ENCODE measurements at regions not wholly inside any gene's neighbourhood (a gene's known extent, or its start where the extent isn't known, plus 50 kb on each side); places are given as distances from the start of the nearest gene placed in this dataset.
A peak's percentile ranks its signal among the peaks of the same experiment; 100 is the strongest.

DNA sequence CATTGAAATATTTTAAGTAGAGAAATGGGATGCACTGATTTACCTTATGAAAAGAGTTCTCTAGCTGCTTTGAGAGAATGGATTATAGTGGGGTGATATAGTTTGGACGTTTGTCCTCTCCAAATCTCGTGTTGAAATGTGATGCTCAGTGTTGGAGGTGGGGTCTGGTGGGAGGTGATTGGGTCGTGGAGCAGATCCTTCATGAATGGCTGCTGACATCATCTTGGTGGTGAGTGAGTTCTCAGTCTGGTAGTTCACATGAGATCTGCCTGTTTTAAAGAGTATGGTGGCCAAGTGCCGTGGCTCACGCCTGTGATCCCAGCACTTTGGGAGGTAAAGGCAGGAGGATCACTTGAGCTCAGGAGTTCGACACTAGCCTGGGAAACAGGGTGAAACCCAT is 58.7 kb upstream of the SH3RF3 start:
- DNase-seq: no peak

DNA sequence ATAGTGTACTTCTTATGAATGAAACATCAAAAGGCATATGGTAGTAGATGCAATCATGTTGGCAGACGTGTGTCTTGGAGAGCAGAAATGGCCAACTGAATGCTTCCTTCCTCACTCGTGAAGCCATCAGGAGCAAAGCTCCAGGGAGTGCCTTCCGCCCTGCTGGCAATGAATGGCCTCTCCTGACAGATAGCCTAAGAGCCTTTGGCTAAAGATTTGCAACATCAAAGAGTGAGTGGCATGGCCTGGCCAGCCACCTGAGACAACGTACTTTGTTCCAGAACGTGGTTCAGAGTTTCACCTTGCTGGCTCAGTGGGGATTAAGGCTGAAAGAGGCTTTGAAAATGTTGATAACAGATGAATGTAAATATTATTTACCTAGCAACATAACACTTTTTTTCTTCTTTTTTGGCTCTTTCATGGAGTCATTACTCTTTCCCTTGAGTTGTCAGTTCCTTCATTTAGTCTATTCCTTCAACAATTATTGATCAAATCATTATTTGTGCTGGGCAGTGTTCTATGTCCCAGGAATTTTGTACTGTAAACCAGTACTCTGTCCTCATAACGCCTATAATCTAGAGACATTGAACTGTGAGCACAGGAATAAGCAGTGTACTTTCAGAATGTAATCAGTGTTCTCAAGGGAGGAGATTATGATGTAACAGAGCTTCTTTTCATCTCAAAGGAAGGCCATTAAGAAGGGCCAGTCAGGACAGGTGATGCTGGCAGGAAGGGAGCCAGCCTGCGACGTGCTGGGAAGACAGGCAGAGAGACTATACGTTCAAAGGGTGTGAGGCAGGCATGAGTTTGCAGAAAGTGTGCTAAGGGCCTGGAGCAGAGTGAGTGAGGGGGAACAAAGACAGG is 59.4 kb upstream of the SH3RF3 start:
- DNase-seq: peak; percentile 47

DNA sequence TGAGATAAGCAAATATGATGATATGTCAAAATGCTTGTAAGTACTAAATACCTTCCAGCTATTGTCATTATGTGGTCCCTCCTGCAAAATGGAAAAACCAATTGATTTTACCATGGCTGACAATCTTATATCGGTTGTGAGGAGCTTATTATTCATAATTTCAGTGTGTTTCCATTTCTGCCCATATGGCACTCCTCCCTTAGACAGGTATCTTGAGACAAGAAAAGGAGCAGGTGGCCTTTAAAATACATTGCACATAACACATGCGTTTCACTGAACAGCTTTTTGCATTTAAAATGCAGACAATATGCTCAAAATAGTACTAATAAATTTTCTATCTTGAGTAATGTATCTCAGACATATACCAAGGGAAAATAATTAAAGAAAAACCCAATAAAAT is 60.2 kb upstream of the SH3RF3 start:
- DNase-seq: peak; percentile 34

DNA sequence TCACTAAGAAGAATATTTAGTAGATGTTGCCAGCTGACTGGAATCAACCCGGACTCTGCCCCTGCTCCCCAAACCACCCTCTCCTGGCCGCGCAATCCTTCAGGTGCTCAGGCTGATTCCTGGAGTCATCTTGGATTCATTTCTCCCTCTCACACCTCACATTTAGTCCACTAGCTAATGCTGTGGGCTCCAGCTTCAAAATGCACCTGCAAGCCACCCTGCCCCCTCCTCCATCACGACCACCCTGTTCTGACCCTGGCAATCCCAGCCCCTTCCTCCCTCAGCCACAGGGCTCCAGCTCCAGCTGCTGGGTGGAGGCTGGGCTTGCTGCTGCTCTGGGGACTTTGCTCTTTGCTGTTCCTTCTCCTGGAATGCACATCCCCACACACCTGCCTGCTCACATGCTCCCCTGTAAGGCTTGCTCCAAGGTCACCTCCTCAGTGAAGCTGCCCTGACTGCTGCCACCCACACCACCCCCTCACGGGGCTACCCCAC is 61.3 kb upstream of the SH3RF3 start:
- no peak for DNase-seq

DNA sequence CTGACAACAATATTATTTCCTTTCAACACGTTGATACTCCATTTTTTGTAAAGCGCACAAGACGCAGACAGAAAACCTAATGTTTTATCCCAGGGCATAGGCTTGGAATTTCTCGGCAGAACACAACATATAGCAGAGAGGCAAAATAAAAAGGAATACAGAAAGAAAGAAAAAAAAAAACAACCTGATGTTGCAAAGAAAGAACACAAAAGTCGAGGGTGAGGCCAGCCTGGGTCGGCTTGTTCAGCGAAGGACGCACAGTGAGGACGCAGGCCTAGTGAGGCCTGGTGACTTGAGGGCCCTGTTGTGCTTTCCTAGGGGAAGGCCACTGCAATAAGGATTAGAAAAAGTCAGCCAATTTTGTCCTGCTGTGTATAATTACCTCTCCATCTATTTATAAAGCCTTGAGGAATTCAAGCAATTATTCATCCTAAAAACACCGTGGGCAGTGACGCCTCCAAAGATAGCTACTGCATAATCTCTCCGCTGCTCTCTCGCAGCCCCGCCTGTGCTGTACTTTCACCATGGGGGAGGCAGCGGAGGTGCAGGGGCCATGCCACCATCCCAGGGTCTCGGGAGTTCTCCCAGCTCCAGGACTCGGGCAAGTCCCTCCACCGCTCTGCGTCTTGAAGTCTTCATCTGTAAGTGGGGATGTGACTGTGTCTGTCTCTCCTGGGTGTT is 61.9 kb upstream of the SH3RF3 start:
- no peak for DNase-seq

DNA sequence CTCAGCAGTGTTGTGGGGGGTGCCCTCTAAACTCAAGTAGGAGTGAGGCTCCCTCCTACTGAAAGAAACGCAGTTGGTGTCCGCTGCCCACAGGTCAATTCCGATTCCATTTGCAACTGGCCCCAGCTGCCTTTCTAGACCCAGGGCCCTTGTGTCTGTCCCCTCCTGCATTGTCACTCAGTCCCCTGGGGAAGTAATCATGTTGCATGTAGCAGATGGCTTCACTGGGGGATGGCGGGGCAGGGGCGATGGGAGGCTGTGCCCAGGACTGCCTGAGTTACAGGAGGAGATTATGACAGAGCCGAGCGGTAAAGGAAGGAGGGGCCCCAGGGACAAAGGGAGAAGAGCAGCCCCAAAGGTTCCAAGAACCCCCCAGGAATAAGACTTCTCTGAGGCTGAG is 62.5 kb upstream of the SH3RF3 start:
- DNase-seq: peak; percentile 86

DNA sequence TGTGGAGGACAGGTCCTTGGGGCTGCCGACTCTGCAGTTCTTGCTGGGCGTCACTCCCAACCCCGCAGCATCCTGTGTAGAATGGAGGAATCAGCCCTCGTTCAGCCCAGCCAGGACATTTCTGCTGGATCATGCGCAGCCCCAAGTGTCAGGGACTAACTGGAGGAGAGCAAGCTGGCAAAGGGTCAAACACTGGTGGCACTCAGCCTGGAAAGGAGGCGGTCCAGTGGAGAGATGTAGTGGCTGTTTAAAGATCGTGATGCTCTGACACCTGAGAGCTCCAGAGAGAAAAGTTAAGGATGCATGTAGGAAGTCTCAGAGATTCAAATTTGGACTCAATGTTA is 63.6 kb upstream of the SH3RF3 start:
- DNase-seq: no peak

DNA sequence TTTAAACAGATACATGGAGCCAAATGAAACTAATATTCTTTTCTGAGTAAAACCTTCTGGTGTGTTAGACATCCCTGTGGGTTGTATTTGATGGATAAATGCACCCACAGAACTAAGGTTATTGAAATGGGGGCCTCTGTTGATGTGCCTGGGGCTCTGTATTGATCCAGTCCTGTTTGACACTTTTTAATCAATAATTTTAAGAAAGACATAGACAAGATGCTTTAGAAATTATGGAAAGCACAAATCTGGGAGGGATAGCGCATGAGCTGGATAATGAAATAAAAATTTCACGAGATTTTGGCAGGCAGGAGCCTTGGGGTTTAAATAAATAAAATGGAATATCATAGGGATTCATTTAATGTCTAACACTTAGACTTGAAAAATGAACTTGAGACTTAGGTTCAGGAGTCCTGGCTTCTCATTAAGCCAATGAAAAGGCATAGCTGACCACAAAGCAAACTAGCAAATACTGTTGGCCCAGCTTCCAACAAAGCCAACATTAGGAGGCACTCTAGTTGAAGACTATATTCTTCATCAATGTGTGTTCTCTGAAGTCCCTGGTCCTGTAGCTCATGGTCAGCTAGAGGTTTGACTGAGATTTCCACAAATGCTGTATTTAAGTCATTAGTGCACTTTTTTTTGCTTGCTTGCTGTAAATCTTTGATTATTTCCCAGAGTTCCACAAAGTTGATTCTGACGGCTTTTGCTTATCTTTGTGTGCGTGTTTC is 64.2 kb upstream of the SH3RF3 start:
- DNase-seq: no peak

DNA sequence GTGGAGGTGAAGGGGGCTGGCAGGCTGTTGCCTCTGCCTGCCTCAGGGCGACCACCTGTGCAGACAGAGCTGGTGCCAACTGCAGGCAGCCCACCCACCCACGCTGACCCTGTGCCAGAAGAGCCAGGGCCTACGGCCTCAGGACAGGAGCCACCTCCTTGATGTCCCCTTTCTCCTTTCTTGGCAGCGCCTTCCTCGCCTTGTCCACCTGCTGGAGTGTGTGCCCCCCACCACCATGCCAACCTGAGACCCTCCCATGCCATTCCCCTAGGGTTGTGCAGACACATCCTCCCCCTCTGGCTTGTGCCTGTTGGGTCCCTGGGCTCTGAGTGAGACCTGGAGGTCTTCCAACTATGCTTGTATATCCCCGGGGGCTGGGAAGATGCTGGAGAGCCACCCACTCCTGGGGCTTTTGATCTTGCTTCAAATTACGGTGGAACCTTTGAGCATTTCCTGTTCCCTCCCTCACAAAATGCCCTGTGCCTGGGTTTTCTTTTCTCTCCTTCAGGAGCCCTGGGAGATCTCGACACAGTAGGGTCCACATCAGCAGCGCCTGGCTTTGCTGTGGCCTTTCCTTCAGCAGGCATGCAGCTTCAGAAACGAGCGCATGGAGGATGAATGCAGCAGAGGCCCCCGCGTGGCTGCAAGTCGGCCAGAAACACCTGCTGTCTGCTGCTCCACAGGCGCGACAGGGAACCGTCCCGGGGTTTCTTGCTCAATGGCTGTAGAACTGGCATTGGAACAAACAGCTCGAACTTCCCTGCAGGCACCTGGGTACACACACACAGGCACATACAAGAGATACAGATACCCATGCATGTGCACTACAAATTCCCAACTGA is 65.9 kb upstream of the SH3RF3 start:
- DNase-seq: peak; percentile 47

DNA sequence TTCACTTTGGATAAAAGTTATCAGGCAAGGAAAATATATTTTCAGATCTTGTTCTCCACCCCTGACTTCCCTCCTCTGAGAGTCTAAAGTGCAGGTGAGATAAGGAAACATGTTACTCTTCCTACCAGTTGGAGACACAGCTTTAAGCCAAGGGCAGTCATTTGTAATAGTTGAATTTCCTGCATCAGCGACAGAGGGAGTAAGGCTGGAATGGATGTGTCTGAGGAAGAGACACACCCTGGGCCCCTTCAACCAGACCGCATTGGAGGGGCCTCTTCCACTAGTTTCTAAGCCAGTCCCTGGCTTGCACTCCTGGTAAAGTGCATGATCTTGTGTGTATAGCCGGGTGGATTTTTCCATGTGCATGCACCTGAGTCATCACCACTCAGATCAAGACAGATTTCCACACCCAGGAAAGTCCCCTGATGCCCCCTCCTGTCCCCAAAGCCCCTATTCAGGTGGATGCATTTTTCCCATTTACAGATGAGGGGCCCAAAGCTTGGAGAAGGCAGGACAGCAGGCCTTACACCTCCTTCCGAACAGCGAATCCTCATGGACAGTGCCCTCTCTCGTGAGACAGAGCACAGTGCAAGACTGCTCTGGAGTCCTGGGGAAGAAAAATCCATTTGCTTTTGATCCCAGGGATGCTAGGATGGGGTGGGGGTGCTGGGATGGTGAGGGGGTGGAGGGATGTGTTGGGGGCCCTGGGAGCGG is 66.7 kb upstream of the SH3RF3 start:
- DNase-seq: no peak

DNA sequence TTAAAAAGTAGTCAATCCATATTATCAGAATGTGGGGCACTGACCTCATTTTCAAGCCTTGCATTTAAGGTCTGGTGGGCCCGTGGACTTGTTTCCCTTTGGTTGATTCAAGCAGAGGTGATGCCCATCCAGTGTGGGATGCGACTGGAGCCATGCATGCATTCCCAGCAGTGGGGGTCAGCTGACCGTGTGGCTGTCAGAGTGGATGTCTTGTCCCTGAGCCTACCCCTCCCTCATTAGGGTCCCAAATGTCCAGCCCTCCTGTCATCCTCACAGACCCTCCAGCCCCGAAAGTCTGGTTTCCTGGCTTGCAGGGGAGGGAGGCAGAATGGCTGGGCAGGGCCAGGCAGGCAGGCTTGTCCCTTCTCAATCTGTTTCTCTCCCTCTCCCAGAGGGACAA is 67.3 kb upstream of the SH3RF3 start:
- no peak for DNase-seq

DNA sequence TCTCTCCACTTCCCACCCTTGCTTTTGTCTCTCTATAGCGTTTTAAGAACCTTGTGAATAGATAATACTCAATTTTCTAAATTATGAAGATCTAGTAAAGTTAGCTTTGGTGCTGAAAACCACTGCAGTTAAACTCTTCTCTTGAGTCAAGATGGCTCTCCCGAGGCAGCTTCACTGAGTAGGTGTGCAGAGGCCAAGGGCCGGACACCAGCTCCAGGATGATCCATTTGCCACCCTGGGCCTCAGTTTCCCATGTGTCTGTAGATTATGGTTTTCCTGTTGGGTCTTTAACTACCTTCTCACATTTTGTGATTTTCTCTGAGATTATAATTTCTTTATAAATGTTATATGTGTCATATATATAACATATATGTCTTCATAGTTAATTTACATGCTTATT is 68.5 kb upstream of the SH3RF3 start:
- no peak for DNase-seq

DNA sequence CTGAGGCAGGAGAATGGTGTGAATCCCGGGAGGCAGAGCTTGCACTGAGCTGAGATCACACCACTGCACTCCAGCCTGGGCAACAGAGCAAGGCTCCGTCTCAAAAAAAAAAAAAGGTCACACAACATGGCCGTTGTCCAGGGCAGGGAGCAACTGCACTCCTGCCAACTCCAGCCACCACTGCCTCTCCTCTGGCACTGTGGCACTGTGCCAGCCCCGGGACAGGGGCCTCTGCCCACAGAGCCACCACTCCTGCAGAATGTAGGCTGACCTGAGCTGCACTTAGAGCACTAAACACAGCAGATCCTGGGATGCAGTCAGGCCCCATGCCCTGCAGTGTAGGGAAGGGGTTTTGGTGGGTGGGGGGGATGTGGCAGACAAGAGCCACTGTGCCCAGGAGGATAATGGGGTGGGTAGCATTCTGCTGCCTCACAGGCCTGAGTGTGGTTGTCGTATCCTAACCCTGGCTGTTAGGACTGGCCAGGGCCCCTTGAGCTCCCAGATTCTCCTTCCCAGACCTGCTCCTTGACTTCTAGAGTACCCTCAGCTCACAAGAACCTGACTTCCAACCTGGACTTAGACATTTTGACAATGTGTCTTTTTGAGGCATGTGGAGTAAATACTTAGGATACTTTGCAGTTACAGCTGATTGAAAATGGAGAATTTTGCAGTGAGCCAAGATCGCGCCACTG is 69.4 kb upstream of the SH3RF3 start:
- DNase-seq: no peak

DNA sequence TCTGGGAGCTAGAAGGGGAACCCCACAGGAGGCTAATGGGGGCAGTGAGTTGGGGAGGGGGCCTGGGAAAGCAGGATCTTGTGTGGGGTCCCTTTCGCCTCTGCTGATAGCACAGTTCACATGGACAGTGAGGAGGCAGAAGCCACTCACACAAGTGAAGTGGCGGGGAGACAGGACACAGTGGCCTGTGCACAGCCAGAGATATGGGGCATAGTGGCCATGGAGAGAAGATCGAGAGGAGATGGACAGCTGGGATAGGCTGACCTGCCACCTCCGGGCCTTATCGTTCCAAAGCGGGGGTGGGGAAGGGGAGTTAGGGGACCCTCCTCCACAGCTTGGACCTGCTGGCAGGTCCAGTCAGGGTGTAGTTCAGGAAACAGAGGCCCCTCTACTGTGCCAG is 69.8 kb upstream of the EDAR start:
- DNase-seq: no peak

DNA sequence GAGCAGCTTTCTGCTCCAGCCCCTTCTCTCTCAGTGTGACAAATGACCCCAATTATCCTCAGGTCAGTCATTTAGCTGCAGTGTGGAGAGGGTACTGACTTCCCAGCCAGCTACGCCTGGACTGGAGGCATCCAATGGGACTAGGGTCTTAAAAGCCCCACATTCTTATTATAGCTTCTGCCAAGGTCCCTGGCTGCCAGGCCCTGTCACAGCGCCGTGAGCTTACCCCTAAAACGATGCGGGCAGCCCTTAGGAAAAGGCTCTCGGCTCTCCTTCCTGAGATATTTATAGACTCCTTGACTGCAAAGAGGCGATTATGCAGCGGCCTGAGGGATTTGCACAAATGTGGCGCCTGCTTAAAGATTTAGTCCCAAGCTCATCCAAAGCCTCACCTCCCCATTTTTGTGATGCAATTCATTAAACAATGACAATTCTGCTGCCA is 69.2 kb upstream of the EDAR start:
- no peak for DNase-seq

DNA sequence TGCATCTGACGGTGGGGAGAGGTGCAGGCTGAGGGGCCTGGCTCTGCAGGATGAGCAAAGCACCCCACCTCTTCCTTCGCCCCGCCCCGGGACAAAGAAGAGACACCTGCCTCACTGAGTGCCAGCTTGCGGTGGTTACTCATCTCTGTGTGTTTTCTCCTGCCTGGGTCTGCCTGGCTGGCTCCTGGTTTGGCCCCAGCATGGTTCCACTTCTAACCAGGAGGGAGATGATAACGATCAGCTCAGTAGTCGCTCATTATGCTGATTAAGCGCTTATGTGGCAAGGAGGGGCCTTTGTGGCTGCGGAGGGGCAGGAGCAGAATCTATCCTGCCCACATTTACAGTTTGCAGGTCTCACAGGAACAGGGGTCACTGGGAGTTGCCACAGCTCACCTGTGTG is 68.7 kb upstream of the EDAR start:
- DNase-seq: no peak

DNA sequence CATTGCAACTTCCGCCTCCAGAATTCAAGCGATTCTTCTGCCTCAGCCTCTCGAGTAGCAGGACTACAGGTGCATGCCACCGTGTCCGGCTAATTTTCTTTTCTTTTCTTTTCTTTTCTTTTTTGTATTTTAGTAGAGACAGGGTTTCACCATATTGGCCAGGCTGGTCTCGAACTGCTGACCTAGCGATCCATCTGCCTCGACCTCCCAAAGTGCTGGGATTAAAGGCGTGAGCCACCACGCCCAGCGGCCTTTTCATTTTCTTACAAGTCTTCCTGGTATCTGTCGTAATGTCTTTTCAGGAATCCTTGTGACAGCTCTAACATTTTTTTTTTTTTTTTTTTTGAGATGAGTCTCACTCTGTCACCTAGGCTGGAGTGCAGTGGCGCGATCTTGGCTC is 66.4 kb upstream of the EDAR start:
- no peak for DNase-seq

DNA sequence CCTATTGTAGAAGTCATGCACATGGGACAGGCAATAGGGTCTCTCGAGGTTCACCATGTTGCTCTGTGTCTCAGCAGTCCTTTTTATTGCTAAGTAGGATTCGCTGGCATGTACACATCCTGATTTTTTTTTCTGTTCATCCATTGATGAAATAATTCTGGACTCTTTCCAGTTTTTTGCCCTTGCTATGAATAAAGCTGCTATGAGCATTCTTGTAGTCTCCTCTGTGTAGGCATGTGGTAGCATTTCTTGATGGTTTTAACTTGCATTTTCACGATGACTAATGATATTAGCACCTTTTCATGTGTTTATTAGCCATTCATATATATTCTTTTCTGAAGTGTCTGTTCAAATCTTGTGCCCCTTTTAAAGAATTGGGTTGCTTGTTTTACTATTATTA is 65.8 kb upstream of the EDAR start:
- DNase-seq: no peak

DNA sequence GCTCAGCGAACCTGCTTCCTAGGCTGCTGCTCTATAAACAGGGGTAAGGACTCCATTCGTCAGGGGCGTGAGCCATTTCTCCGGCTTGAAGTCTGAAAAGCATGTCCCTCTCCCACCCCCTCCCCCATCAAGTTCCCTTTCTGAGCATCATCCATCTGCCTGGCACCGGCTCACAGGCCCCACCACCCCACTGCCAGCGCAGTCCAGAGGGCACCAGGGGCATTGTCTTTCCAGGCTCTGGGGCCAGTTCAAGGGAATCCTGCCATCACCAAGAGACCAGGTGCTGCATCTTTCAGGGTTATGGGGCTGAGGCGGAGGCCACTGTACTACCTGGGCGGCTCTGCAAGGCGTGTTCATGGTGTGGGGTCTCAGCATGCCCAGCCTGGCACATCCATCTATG is 64.7 kb upstream of the EDAR start:
- DNase-seq: no peak

DNA sequence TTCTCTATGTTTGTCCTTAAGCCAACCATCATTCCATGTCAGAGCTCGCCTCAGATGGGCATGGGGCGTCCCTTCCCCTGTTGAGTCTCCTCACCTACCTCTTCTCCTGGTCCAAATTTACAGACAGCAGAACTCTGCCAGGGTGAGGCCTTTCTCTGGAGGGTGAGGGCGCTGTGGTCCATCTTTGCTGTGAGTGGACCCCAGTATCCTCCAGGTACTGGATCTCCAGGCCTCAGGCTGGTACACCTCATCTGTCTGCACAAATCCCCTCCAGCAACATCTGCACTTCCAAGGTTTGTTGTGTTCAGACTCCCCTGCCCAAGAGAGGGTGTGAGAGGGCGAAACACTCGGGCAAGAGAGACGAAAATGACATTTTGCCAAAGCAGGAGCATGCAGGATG is 63.9 kb upstream of the EDAR start:
- no peak for DNase-seq

DNA sequence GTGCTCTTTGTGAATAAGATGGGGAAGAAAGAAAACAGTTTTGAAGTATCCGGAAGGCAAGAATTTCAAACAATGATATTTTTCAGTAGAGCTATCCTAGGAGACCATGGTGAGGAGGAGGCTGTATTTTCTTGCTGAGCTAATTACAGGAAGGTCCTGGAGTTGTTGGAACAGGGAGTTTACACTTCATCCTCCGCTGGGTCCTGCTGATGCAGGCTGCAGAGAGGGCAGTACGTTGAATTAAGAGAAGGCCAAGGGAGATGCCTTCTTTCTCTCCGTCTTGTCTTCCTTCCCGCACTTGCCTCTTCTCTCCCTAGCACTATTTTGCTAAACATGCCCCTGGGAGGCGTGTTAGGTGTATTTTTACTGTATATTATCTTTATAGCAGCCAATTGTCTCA is 60.0 kb upstream of the EDAR start:
- no peak for DNase-seq

DNA sequence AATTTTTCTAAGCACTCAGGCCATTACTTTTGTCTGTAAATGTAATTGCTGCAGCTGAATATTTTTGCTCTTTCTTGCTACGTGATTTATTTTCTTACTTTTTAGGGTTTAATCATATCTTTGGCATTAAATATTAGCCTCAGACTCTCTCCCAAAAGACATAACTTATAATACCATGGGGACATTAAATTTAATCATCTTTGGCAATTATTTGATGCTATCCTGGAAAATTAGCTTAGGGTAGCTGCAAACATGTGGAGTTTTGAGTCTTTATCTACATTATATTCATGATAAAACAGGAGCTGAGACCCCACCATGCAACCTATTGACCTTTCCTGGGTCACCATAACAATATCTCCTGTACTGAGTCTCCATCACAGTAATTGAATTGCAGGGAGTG is 59.1 kb upstream of the EDAR start:
- DNase-seq: no peak
